GM12874 (cell line): ENCODE measurements at regions not wholly inside any gene's neighbourhood (a gene's known extent, or its start where the extent isn't known, plus 50 kb on each side); places are given as distances from the start of the nearest gene placed in this dataset.

Experiments used
- CTCF ChIP-seq: IDR thresholded peaks from 2 replicates; pipeline ENCODE4 v1.5.1; 2011; ENCODE audit warnings: low read depth, mild to moderate bottlenecking, control low read depth, low read length, moderate library complexity; ENCODE audit not compliant: insufficient read depth

DNA sequence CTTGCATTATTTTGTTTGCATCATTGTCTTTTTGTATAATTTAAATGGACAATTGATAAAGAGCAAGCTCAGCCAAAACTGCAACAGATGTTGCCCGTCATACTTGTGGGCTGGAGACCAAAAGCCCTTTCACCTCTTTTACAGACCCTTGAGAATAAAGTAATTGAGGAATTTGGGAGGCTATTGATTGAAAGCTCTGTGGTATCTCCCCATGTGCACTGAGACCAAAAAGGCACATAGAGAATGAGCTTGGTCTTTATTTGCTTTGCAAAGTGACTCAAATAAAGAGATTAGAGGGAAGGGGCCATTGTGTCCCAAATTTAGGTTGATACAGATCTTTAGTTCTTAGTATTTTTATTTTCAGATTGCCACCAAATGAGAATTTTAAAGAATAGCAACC, 617.6 kb downstream of the TRHDE start:
- no peak for TF ChIP-seq CTCF

DNA sequence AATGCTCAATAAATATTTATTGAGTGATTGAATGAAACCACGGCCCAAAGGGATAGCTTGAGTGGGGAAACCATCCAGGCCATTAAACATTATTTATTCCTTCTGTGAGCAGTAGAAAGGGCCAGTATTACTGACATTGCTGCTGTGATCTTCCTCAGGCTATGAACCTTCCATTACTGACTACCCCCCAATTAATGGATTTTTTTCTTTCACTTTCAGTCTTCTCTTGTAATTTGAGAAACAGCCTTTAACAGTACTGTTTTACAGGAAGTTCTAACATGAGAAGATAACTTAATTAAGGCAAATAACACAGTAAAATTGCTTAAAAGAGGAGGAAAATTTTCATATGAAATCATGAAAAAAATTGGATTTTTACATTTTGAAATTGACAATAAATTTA, 629.5 kb downstream of the TRHDE start:
- TF ChIP-seq CTCF, result no peak

- no peak for TF ChIP-seq CTCF
These were observed 653.5 kb downstream of the TRHDE start for GRCh38 chr12:72925716-72926115.

- TF ChIP-seq CTCF, result no peak
These were observed 665.3 kb downstream of the TRHDE start for GRCh38 chr12:72937486-72937885.

- TF ChIP-seq CTCF, result no peak
These were observed 685.3 kb downstream of the TRHDE start for GRCh38 chr12:72957454-72957853.

DNA sequence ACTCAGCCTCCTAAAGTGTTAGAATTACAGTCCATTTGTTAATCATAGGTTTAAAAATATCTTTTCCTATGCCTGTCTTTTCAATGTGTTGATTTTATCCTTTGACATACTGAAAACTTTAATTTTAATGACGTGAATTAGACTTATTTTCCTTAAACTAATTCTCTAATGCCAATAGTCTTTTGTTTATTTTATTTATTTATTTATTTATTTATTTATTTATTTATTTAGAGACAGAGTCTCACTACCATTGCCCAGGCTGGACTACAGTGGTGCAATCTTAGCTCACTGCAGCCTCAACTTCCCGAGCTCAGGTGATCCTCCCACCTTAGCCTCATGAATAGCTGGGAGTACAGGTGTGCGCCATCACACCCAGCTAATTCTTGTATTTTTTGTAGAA, 694.5 kb downstream of the TRHDE start:
- TF ChIP-seq CTCF, result no peak

GRCh38 chr12:72974954-72975555, 702.9 kb downstream of the TRHDE start:
- TF ChIP-seq CTCF, result no peak
